ENCODE measurements at regions not wholly inside any gene's neighbourhood (a gene's known extent, or its start where the extent isn't known, plus 50 kb on each side); places are given as distances from the start of the nearest gene placed in this dataset.
A peak's percentile ranks its signal among the peaks of the same experiment; 100 is the strongest.

DNA sequence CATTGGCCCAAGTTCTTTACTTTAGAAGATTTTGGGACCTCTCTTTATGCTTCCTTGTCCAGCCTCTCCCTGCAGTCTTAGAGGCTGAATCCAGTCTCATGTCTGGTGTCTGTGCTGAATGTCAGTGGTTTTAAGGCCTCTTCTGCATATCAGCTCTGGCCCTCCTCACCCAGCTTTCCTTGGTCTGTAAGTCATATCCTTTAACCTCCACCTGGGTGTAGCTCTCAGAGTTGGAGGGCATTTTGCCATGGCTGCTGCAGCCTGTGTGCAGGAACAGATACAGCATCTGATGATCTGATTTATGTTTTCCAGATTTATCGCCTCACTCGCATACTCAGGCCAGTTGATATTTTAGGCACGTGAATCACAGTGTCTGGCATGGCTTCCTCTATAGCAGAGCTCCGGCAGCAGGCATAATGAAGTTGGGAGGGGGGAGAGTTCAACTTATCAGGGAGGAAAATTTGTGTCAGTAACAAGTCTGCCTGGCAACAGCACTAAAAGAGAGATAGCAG is 335.0 kb downstream of the PCNX1 start:
- WGBS, 2 experiments (ENCODE audit: extremely low coverage in 2 of 2, insufficient read length in 1 of 2) = no CpG with 5 or more reads among the region's 4 CpGs
- Histone ChIP-seq H2AFZ (replicated peaks; ENCODE audit: low read length, poor library complexity) (peak overlapping the region; percentile 77), H3K79me1 (ENCODE audit: low read depth in 1 of 2, low read length in 2 of 2) (no peaks in the 10 kb centered on the region), H3K18ac (ENCODE audit: low read depth, low read length) (peak overlapping the region; percentile 100), H2AK9ac (replicated peaks; ENCODE audit: low read depth, low read length, poor library complexity) (peak overlapping the region; percentile 21), H2BK15ac (ENCODE audit: low read depth, low read length) (peak overlapping the region; percentile 61; the same call in 2 of the 3 replicates), H4K5ac (ENCODE audit: low read depth, low read length) (peak overlapping the region; percentile 90), H3K9me1 (ENCODE audit: insufficient read depth, low read length) (peaks cover 10% of the 10 kb centered on the region), H3K4me3 (ENCODE audit: insufficient read depth, low read depth, low read length) (no peak overlapping the region), H3K4me1 (ENCODE audit: control insufficient read depth, insufficient read depth, low read length) (peaks cover 32% of the 10 kb centered on the region), H3K4me2 (ENCODE audit: low read depth, low read length) (peak overlapping the region; percentile 72), H4K91ac (ENCODE audit: insufficient read depth, low read depth, low read length) (peak overlapping the region; percentile 83), H3K14ac (replicated peaks; ENCODE audit: low read depth, low read length) (peak overlapping the region; percentile 82), H3K4ac (ENCODE audit: low read depth, low read length) (peak overlapping the region; percentile 73), H4K20me1 (ENCODE audit: insufficient read depth, low read length) (no peaks in the 10 kb centered on the region), H3K9me3 (ENCODE audit: control insufficient read depth, insufficient read depth, low read length) (no peaks in the 10 kb centered on the region), H3K23ac (ENCODE audit: low read depth, low read length) (peak overlapping the region; percentile 86), H3K56ac (ENCODE audit: extremely low read depth, insufficient read depth, low read length) (peak overlapping the region; percentile 44; the same call in 1 of the 2 replicates), H2BK120ac (ENCODE audit: low read depth, low read length) (peak overlapping the region; percentile 88), H2AK5ac (ENCODE audit: low read depth, low read length) (peak overlapping the region; percentile 14; the same call in 1 of the 2 replicates), H3K9ac (ENCODE audit: low read depth, low read length) (peak overlapping the region; percentile 42; the same call in 1 of the 2 replicates), H3K27me3 (ENCODE audit: control insufficient read depth, insufficient read depth, low read length) (no peaks in the 10 kb centered on the region), H3K27ac (ENCODE audit: insufficient read depth, low read length) (peak overlapping the region; percentile 99), H3K36me3 (ENCODE audit: control insufficient read depth, insufficient read depth, low read length) (no peaks in the 10 kb centered on the region), H2BK5ac (ENCODE audit: low read depth, low read length, poor library complexity, severe bottlenecking) (peak overlapping the region; percentile 100), H4K8ac (ENCODE audit: low read depth in 2 of 2, low read length in 2 of 2) (peak overlapping the region; percentile 75 to 86; a peak in 3 of 4 replicates), H2BK20ac (ENCODE audit: low read depth, low read length) (peak overlapping the region; percentile 89)
- dilution Hi-C loops (cut with HindIII; ENCODE audit: low sequenced_read_pairs, unreplicated experiment) = no loop called here
- POLR2A ChIA-PET (ENCODE audit: unreplicated experiment) = no interaction called here
- ATAC-seq (ENCODE audit: low read depth) (peak; percentile 72), DNase-seq (peak; percentile 78)
- intact Hi-C loops (cut with micrococcal nuclease) = no loop called here
- TF ChIP-seq CEBPB (IDR thresholded peaks at IDR 0.05; ENCODE audit: low read depth, low read length) (no peak), CHD1 (IDR thresholded peaks at IDR 0.05; ENCODE audit: low read depth, low read length) (no peak), SMC3 (IDR thresholded peaks at IDR 0.05; ENCODE audit: low read depth, low read length) (no peak), BHLHE40 (IDR thresholded peaks at IDR 0.05; ENCODE audit: low read depth, low read length) (peak; percentile 92), RAD21 (IDR thresholded peaks at IDR 0.05; ENCODE audit: low read length) (no peak), MAZ (IDR thresholded peaks at IDR 0.05; ENCODE audit: borderline replicate concordance, low read depth, low read length) (0 out of 2 replicates have a peak, but pooled peaks have one; percentile 15), RFX5 (IDR thresholded peaks at IDR 0.05; ENCODE audit: low read depth, low read length) (peak; percentile 80)
- TF ChIP-seq, protein P1, sequence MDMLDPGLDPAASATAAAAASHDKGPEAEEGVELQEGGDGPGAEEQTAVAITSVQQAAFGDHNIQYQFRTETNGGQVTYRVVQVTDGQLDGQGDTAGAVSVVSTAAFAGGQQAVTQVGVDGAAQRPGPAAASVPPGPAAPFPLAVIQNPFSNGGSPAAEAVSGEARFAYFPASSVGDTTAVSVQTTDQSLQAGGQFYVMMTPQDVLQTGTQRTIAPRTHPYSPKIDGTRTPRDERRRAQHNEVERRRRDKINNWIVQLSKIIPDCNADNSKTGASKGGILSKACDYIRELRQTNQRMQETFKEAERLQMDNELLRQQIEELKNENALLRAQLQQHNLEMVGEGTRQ (IDR thresholded peaks at IDR 0.05; ENCODE audit: low read depth, low read length) = peak; percentile 14; the same call in 1 of the 2 replicates
- BruUV-seq (replicated peaks) = no TSS peak
- in situ Hi-C loops (cut with MboI; ENCODE audit: low sequenced_read_pairs) = no loop called here
- CTCF ChIA-PET = interaction anchor here (1.0 kb wide), 1 partner anchor 8 kb away, joined by 3 read pairs; no protein-coding TSS in a partner anchor
